ENCODE measurements at regions not wholly inside any gene's neighbourhood (a gene's known extent, or its start where the extent isn't known, plus 50 kb on each side); places are given as distances from the start of the nearest gene placed in this dataset.
"Not testable (repeated sequence)": the region's sequence is repeated elsewhere in the genome, so short reads cannot be mapped to it uniquely, and the experiment has no call there.

- no peak overlapping the region for H3K4me3 ChIP-seq (ENCODE audit: low read length in 2 of 2)
- DNase-seq (ENCODE audit: low read depth in 6 of 9, low spot score in 9 of 9) = no peak
- no peaks in the 10 kb centered on the region for H3K27me3 ChIP-seq (ENCODE audit: control insufficient read depth in 2 of 2, insufficient read depth in 1 of 2, low read length in 1 of 2)
- WGBS = 30% methylated on average over 2 of the region's 2 CpGs
- H3K27ac ChIP-seq (ENCODE audit: low read depth in 1 of 2, low read length in 1 of 2) = no peak overlapping the region
- no peaks in the 10 kb centered on the region for H3K4me1 ChIP-seq (ENCODE audit: control insufficient read depth in 2 of 2, insufficient read depth in 2 of 2, low read length in 2 of 2)
- no peaks in the 10 kb centered on the region for H3K36me3 ChIP-seq (ENCODE audit: control insufficient read depth in 2 of 2, insufficient read depth in 2 of 2, low read length in 1 of 2)
- H3K9me3 ChIP-seq (ENCODE audit: control insufficient read depth in 2 of 2, insufficient read depth in 1 of 2, low read length in 1 of 2) = no peaks in the 10 kb centered on the region
Observed at GRCh38 chr18:1825296-1825695, 746.0 kb downstream of the METTL4 start.

GRCh38 chr18:1840878-1841277 is 730.4 kb downstream of the METTL4 start:
- H3K9me3 ChIP-seq (ENCODE audit: control insufficient read depth in 2 of 2, insufficient read depth in 1 of 2, low read length in 1 of 2) = no peaks in the 10 kb centered on the region
- H3K27me3 ChIP-seq (ENCODE audit: control insufficient read depth in 2 of 2, insufficient read depth in 1 of 2, low read length in 1 of 2) = no peaks in the 10 kb centered on the region
- no peak overlapping the region for H3K4me3 ChIP-seq (ENCODE audit: low read length in 2 of 2)
- no peaks in the 10 kb centered on the region for H3K36me3 ChIP-seq (ENCODE audit: control insufficient read depth in 2 of 2, insufficient read depth in 2 of 2, low read length in 1 of 2)
- H3K4me1 ChIP-seq (ENCODE audit: control insufficient read depth in 2 of 2, insufficient read depth in 2 of 2, low read length in 2 of 2) = no peaks in the 10 kb centered on the region
- 93% methylated on average over 5 of the region's 5 CpGs for WGBS
- no peak for DNase-seq (ENCODE audit: low read depth in 6 of 9, low spot score in 9 of 9)
- H3K27ac ChIP-seq (ENCODE audit: low read depth in 1 of 2, low read length in 1 of 2) = no peak overlapping the region

DNA sequence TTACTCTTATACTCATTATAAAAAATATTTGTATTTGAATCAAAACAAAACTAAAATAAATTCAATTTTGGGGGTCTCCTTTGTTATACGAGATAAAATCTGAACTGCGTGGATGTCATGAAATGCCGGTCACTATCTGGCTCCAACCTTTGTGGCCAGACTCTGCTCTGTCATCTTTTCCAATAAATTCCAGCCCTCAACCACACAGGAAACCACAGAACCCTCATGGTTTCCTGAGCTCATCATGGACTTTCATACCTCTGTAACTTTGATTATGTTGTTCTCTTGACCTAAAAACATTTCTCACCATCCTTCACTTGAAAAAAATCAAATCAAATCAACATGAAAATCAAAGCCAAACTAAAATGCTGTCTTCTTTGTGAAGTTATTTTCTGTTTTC is 724.7 kb downstream of the METTL4 start:
- Histone ChIP-seq H3K4me3 (ENCODE audit: low read length in 2 of 2) (no peak overlapping the region), H3K27me3 (ENCODE audit: control insufficient read depth in 2 of 2, insufficient read depth in 1 of 2, low read length in 1 of 2) (no peaks in the 10 kb centered on the region), H3K27ac (ENCODE audit: low read depth in 1 of 2, low read length in 1 of 2) (no peak overlapping the region), H3K9me3 (ENCODE audit: control insufficient read depth in 2 of 2, insufficient read depth in 1 of 2, low read length in 1 of 2) (no peaks in the 10 kb centered on the region), H3K4me1 (ENCODE audit: control insufficient read depth in 2 of 2, insufficient read depth in 2 of 2, low read length in 2 of 2) (no peaks in the 10 kb centered on the region), H3K36me3 (ENCODE audit: control insufficient read depth in 2 of 2, insufficient read depth in 2 of 2, low read length in 1 of 2) (no peaks in the 10 kb centered on the region)
- WGBS = 24% methylated on average over 3 of the region's 3 CpGs
- DNase-seq (ENCODE audit: low read depth in 6 of 9, low spot score in 9 of 9) = no peak

- Histone ChIP-seq H3K9me3 (ENCODE audit: control insufficient read depth in 2 of 2, insufficient read depth in 1 of 2, low read length in 1 of 2) (no peaks in the 10 kb centered on the region), H3K36me3 (ENCODE audit: control insufficient read depth in 2 of 2, insufficient read depth in 2 of 2, low read length in 1 of 2) (no peaks in the 10 kb centered on the region)
- WGBS = 96% methylated on average over 1 of the region's 1 CpG
Observed at GRCh38 chr18:1848716-1849115, 722.6 kb downstream of the METTL4 start.

DNA sequence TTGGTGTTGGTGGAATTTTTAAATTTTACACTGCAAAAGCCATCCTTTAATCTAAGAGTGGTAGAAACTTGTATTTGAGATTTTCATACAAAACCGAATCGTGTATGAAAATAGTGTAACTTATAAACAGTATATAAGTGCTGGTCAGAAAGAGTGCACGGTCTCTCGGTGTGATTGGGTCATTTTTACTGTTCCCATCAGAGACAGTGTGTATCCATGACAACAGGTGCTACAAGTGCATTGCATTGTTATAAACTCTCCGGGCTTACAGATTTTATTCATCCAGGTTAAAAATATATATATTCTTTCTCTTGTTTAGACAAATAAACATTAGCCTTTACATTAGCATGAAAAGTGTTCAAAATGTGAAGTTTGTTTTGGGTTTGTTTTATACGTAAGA is 721.9 kb downstream of the METTL4 start:
- H3K9me3 ChIP-seq (ENCODE audit: control insufficient read depth in 2 of 2, insufficient read depth in 1 of 2, low read length in 1 of 2) = no peaks in the 10 kb centered on the region
- no peaks in the 10 kb centered on the region for H3K4me1 ChIP-seq (ENCODE audit: control insufficient read depth in 2 of 2, insufficient read depth in 2 of 2, low read length in 2 of 2)
- no peak overlapping the region for H3K27ac ChIP-seq (ENCODE audit: low read depth in 1 of 2, low read length in 1 of 2)
- no peak overlapping the region for H3K4me3 ChIP-seq (ENCODE audit: low read length in 2 of 2)
- 96% methylated on average over 6 of the region's 6 CpGs for WGBS
- no peaks in the 10 kb centered on the region for H3K27me3 ChIP-seq (ENCODE audit: control insufficient read depth in 2 of 2, insufficient read depth in 1 of 2, low read length in 1 of 2)
- no peak for DNase-seq (ENCODE audit: low read depth in 6 of 9, low spot score in 9 of 9)
- no peaks in the 10 kb centered on the region for H3K36me3 ChIP-seq (ENCODE audit: control insufficient read depth in 2 of 2, insufficient read depth in 2 of 2, low read length in 1 of 2)

More at GRCh38 chr18:1848716-1849115, 722.6 kb downstream of the METTL4 start:
- no peak for DNase-seq (ENCODE audit: low read depth in 6 of 9, low spot score in 9 of 9)
- H3K27me3 ChIP-seq (ENCODE audit: control insufficient read depth in 2 of 2, insufficient read depth in 1 of 2, low read length in 1 of 2) = no peaks in the 10 kb centered on the region
- no peaks in the 10 kb centered on the region for H3K4me1 ChIP-seq (ENCODE audit: control insufficient read depth in 2 of 2, insufficient read depth in 2 of 2, low read length in 2 of 2)
- H3K4me3 ChIP-seq (ENCODE audit: low read length in 2 of 2) = no peak overlapping the region
- no peak overlapping the region for H3K27ac ChIP-seq (ENCODE audit: low read depth in 1 of 2, low read length in 1 of 2)

DNA sequence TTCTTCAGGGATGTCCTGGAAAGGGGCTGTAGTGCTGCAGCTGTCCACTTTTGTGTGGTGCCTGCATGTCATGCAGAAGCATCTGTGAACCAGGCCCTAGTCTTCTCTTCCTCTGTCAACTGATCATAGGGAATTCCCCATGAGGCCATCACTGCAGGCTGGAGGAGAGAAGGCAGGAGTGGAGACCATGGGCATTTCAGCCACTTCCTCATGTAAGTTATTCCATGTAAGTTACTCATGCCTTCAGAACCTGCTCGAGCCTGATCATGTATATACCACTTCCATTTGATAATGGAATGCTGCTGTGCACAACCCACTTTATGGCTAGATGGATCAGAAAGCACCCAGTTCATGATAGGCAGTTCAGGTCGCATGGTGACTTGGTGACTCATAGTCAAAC is 714.0 kb downstream of the METTL4 start:
- not testable (repeated sequence) for H3K27ac ChIP-seq (ENCODE audit: low read depth in 1 of 2, low read length in 1 of 2); DNase-seq (ENCODE audit: low read depth in 6 of 9, low spot score in 9 of 9); H3K4me3 ChIP-seq (ENCODE audit: low read length in 2 of 2); H3K9me3 ChIP-seq (ENCODE audit: control insufficient read depth in 2 of 2, insufficient read depth in 1 of 2, low read length in 1 of 2); H3K4me1 ChIP-seq (ENCODE audit: control insufficient read depth in 2 of 2, insufficient read depth in 2 of 2, low read length in 2 of 2); H3K36me3 ChIP-seq (ENCODE audit: control insufficient read depth in 2 of 2, insufficient read depth in 2 of 2, low read length in 1 of 2); H3K27me3 ChIP-seq (ENCODE audit: control insufficient read depth in 2 of 2, insufficient read depth in 1 of 2, low read length in 1 of 2)
- WGBS = 83% methylated on average over 2 of the region's 2 CpGs

GRCh38 chr18:1861473-1861872 is 709.8 kb downstream of the METTL4 start:
- WGBS = 97% methylated on average over 2 of the region's 2 CpGs
- DNase-seq (ENCODE audit: low read depth in 6 of 9, low spot score in 9 of 9) = no peak
- no peak overlapping the region for H3K4me3 ChIP-seq (ENCODE audit: low read length in 2 of 2)
- no peaks in the 10 kb centered on the region for H3K36me3 ChIP-seq (ENCODE audit: control insufficient read depth in 2 of 2, insufficient read depth in 2 of 2, low read length in 1 of 2)
- H3K27ac ChIP-seq (ENCODE audit: low read depth in 1 of 2, low read length in 1 of 2) = no peak overlapping the region
- H3K4me1 ChIP-seq (ENCODE audit: control insufficient read depth in 2 of 2, insufficient read depth in 2 of 2, low read length in 2 of 2) = no peaks in the 10 kb centered on the region
- no peaks in the 10 kb centered on the region for H3K9me3 ChIP-seq (ENCODE audit: control insufficient read depth in 2 of 2, insufficient read depth in 1 of 2, low read length in 1 of 2)
- H3K27me3 ChIP-seq (ENCODE audit: control insufficient read depth in 2 of 2, insufficient read depth in 1 of 2, low read length in 1 of 2) = no peaks in the 10 kb centered on the region

- no peak overlapping the region for H3K4me3 ChIP-seq (ENCODE audit: low read length in 2 of 2)
- no peak overlapping the region for H3K27ac ChIP-seq (ENCODE audit: low read depth in 1 of 2, low read length in 1 of 2)
- H3K9me3 ChIP-seq (ENCODE audit: control insufficient read depth in 2 of 2, insufficient read depth in 1 of 2, low read length in 1 of 2) = no peaks in the 10 kb centered on the region
- WGBS = 94% methylated on average over 3 of the region's 3 CpGs
- DNase-seq (ENCODE audit: low read depth in 6 of 9, low spot score in 9 of 9) = no peak
- no peaks in the 10 kb centered on the region for H3K27me3 ChIP-seq (ENCODE audit: control insufficient read depth in 2 of 2, insufficient read depth in 1 of 2, low read length in 1 of 2)
- no peaks in the 10 kb centered on the region for H3K36me3 ChIP-seq (ENCODE audit: control insufficient read depth in 2 of 2, insufficient read depth in 2 of 2, low read length in 1 of 2)
- no peaks in the 10 kb centered on the region for H3K4me1 ChIP-seq (ENCODE audit: control insufficient read depth in 2 of 2, insufficient read depth in 2 of 2, low read length in 2 of 2)
Observed at GRCh38 chr18:1865869-1866268, 705.4 kb downstream of the METTL4 start.

GRCh38 chr18:1872274-1872673 is 699.0 kb downstream of the METTL4 start:
- H3K36me3 ChIP-seq (ENCODE audit: control insufficient read depth in 2 of 2, insufficient read depth in 2 of 2, low read length in 1 of 2) = no peaks in the 10 kb centered on the region
- no peaks in the 10 kb centered on the region for H3K27me3 ChIP-seq (ENCODE audit: control insufficient read depth in 2 of 2, insufficient read depth in 1 of 2, low read length in 1 of 2)
- H3K27ac ChIP-seq (ENCODE audit: low read depth in 1 of 2, low read length in 1 of 2) = no peak overlapping the region
- H3K4me1 ChIP-seq (ENCODE audit: control insufficient read depth in 2 of 2, insufficient read depth in 2 of 2, low read length in 2 of 2) = no peaks in the 10 kb centered on the region
- 88% methylated on average over 2 of the region's 2 CpGs for WGBS
- H3K4me3 ChIP-seq (ENCODE audit: low read length in 2 of 2) = no peak overlapping the region
- H3K9me3 ChIP-seq (ENCODE audit: control insufficient read depth in 2 of 2, insufficient read depth in 1 of 2, low read length in 1 of 2) = no peaks in the 10 kb centered on the region
- no peak for DNase-seq (ENCODE audit: low read depth in 6 of 9, low spot score in 9 of 9)

- Histone ChIP-seq H3K27me3 (ENCODE audit: control insufficient read depth in 2 of 2, insufficient read depth in 1 of 2, low read length in 1 of 2) (no peaks in the 10 kb centered on the region), H3K27ac (ENCODE audit: low read depth in 1 of 2, low read length in 1 of 2) (no peak overlapping the region), H3K9me3 (ENCODE audit: control insufficient read depth in 2 of 2, insufficient read depth in 1 of 2, low read length in 1 of 2) (no peaks in the 10 kb centered on the region), H3K36me3 (ENCODE audit: control insufficient read depth in 2 of 2, insufficient read depth in 2 of 2, low read length in 1 of 2) (no peaks in the 10 kb centered on the region), H3K4me1 (ENCODE audit: control insufficient read depth in 2 of 2, insufficient read depth in 2 of 2, low read length in 2 of 2) (no peaks in the 10 kb centered on the region), H3K4me3 (ENCODE audit: low read length in 2 of 2) (no peak overlapping the region)
- DNase-seq (ENCODE audit: low read depth in 6 of 9, low spot score in 9 of 9) = no peak
- WGBS = 86% methylated on average over 3 of the region's 3 CpGs
Observed at GRCh38 chr18:1875219-1875618, 696.1 kb downstream of the METTL4 start.
